ENCODE measurements at regions not wholly inside any gene's neighbourhood (a gene's known extent, or its start where the extent isn't known, plus 50 kb on each side); places are given as distances from the start of the nearest gene placed in this dataset.

- no peak for DNase-seq
- Histone ChIP-seq H3K4me1 (ENCODE audit: control insufficient read depth, insufficient read depth, low read length) (no peaks in the 10 kb centered on the region), H3K9me3 (ENCODE audit: control insufficient read depth, low read length) (no peaks in the 10 kb centered on the region), H3K27me3 (ENCODE audit: control insufficient read depth, insufficient read depth, low read length, poor library complexity, severe bottlenecking) (no peaks in the 10 kb centered on the region), H3K4me3 (ENCODE audit: low read length) (no peak overlapping the region), H3K27ac (ENCODE audit: low read depth, low read length) (no peak overlapping the region), H3K36me3 (ENCODE audit: control insufficient read depth, insufficient read depth, low read length) (no peaks in the 10 kb centered on the region), H3K9ac (ENCODE audit: extremely low read depth, low read length, poor library complexity, severe bottlenecking) (no peak overlapping the region)
- H3K4me3 Mint-ChIP-seq: no peak overlapping the region
- H3K27ac Mint-ChIP-seq: no peak overlapping the region
- H3K4me1 Mint-ChIP-seq: no peaks in the 10 kb centered on the region
- WGBS, 2 experiments (ENCODE audit: insufficient coverage in 1 of 2, insufficient read length in 1 of 2): 94 to 100% methylated on average over 1 of the region's 2 CpGs
- no peaks in the 10 kb centered on the region for H3K36me3 Mint-ChIP-seq (ENCODE audit: low read depth)
- no peaks in the 10 kb centered on the region for H3K9me3 Mint-ChIP-seq
- H3K27me3 Mint-ChIP-seq (ENCODE audit: insufficient read depth): no peaks in the 10 kb centered on the region
- no peak for TF ChIP-seq CTCF (conservative IDR thresholded peaks at IDR 0.05)
Measured at GRCh38 chr15:31540633-31541032, 214.0 kb downstream of the KLF13 start.

- Mint-ChIP-seq H3K27ac (no peak overlapping the region), H3K4me3 (no peak overlapping the region), H3K36me3 (ENCODE audit: low read depth) (no peaks in the 10 kb centered on the region), H3K27me3 (ENCODE audit: insufficient read depth) (no peaks in the 10 kb centered on the region), H3K4me1 (no peaks in the 10 kb centered on the region), H3K9me3 (no peaks in the 10 kb centered on the region)
- no peak for TF ChIP-seq CTCF (conservative IDR thresholded peaks at IDR 0.05)
- DNase-seq: no peak
- H3K9ac ChIP-seq (ENCODE audit: extremely low read depth, low read length, poor library complexity, severe bottlenecking): no peak overlapping the region
- no peaks in the 10 kb centered on the region for H3K4me1 ChIP-seq (ENCODE audit: control insufficient read depth, insufficient read depth, low read length)
- no peaks in the 10 kb centered on the region for H3K27me3 ChIP-seq (ENCODE audit: control insufficient read depth, insufficient read depth, low read length, poor library complexity, severe bottlenecking)
- H3K4me3 ChIP-seq (ENCODE audit: low read length): no peak overlapping the region
- H3K27ac ChIP-seq (ENCODE audit: low read depth, low read length): no peak overlapping the region
- no peaks in the 10 kb centered on the region for H3K36me3 ChIP-seq (ENCODE audit: control insufficient read depth, insufficient read depth, low read length)
- H3K9me3 ChIP-seq (ENCODE audit: control insufficient read depth, low read length): no peaks in the 10 kb centered on the region
Measured at GRCh38 chr15:31544361-31544760, 217.7 kb downstream of the KLF13 start.

GRCh38 chr15:31545257-31545656, 218.6 kb downstream of the KLF13 start:
- Mint-ChIP-seq H3K36me3 (ENCODE audit: low read depth) (no peaks in the 10 kb centered on the region), H3K27me3 (ENCODE audit: insufficient read depth) (no peaks in the 10 kb centered on the region), H3K4me3 (no peak overlapping the region), H3K4me1 (no peaks in the 10 kb centered on the region), H3K27ac (no peak overlapping the region), H3K9me3 (no peaks in the 10 kb centered on the region)
- H3K36me3 ChIP-seq (ENCODE audit: control insufficient read depth, insufficient read depth, low read length): no peaks in the 10 kb centered on the region
- no peaks in the 10 kb centered on the region for H3K4me1 ChIP-seq (ENCODE audit: control insufficient read depth, insufficient read depth, low read length)
- H3K27me3 ChIP-seq (ENCODE audit: control insufficient read depth, insufficient read depth, low read length, poor library complexity, severe bottlenecking): no peaks in the 10 kb centered on the region
- no peaks in the 10 kb centered on the region for H3K9me3 ChIP-seq (ENCODE audit: control insufficient read depth, low read length)
- DNase-seq: no peak
- no peak overlapping the region for H3K27ac ChIP-seq (ENCODE audit: low read depth, low read length)
- H3K4me3 ChIP-seq (ENCODE audit: low read length): no peak overlapping the region
- no peak for TF ChIP-seq CTCF (conservative IDR thresholded peaks at IDR 0.05)
- no peak overlapping the region for H3K9ac ChIP-seq (ENCODE audit: extremely low read depth, low read length, poor library complexity, severe bottlenecking)

Measured in endodermal cell (in vitro differentiated cells).